LNCaP clone FGC (cell line): ENCODE measurements at regions not wholly inside any gene's neighbourhood (a gene's known extent, or its start where the extent isn't known, plus 50 kb on each side); places are given as distances from the start of the nearest gene placed in this dataset.
"Not testable (repeated sequence)": the region's sequence is repeated elsewhere in the genome, so short reads cannot be mapped to it uniquely, and the experiment has no call there.

Source experiments
- DNase-seq: peaks from one replicate; pipeline ENCODE4 v3.0.0-alpha.2; 2011; ENCODE audit warnings: low read depth
- H3K4me3 ChIP-seq: 2 replicates; pipeline ENCODE4 v1.5.1; 2011; ENCODE audit warnings: mild to moderate bottlenecking, low read depth, low read length, control low read depth
- CTCF ChIP-seq: IDR thresholded peaks from 2 replicates; pipeline ENCODE4 v1.5.1; 2012; ENCODE audit warnings: mild to moderate bottlenecking; ENCODE audit not compliant: control insufficient read depth, insufficient read depth; ENCODE audit errors: extremely low read depth

GRCh38 chr1:189751311-189751710, 726.4 kb downstream of the BRINP3 start:
- TF ChIP-seq CTCF: no peak
- no peak overlapping the region for H3K4me3 ChIP-seq
- no peak for DNase-seq

- DNase-seq: no peak
Observed at GRCh38 chr1:189752461-189752995, 725.1 kb downstream of the BRINP3 start.

GRCh38 chr1:189755100-189755499, 722.6 kb downstream of the BRINP3 start:
- not testable (repeated sequence) for H3K4me3 ChIP-seq, DNase-seq

More at GRCh38 chr1:189752461-189752995, 725.1 kb downstream of the BRINP3 start:
- H3K4me3 ChIP-seq: no peak overlapping the region
- no peak for TF ChIP-seq CTCF

GRCh38 chr1:189764391-189765320, 713.0 kb downstream of the BRINP3 start:
- no peak for DNase-seq
- no peak overlapping the region for H3K4me3 ChIP-seq
- TF ChIP-seq CTCF: no peak

GRCh38 chr1:189769448-189769847, 708.2 kb downstream of the BRINP3 start:
- TF ChIP-seq CTCF: no peak
- no peak for DNase-seq

GRCh38 chr1:189774721-189775287, 702.9 kb downstream of the BRINP3 start:
- TF ChIP-seq CTCF: no peak
- DNase-seq: peak; percentile 81
- H3K4me3 ChIP-seq: no peak overlapping the region

More at GRCh38 chr1:189769448-189769847, 708.2 kb downstream of the BRINP3 start:
- H3K4me3 ChIP-seq: no peak overlapping the region

GRCh38 chr1:189775343-189775742, 702.3 kb downstream of the BRINP3 start:
- no peak for TF ChIP-seq CTCF
- no peak overlapping the region for H3K4me3 ChIP-seq
- no peak for DNase-seq
